WI38 (cell line): ENCODE measurements at regions not wholly inside any gene's neighbourhood (a gene's known extent, or its start where the extent isn't known, plus 50 kb on each side); places are given as distances from the start of the nearest gene placed in this dataset.

ENCODE experiments used
- H3K4me3 ChIP-seq: 2 replicates; pipeline ENCODE4 v1.5.1; 2011; ENCODE audit warnings: low read depth, mild to moderate bottlenecking, control low read depth, low read length
- TF ChIP-seq, protein P1 (sequence below): IDR thresholded peaks from 2 replicates; pipeline ENCODE4 v1.5.1; 2012; ENCODE audit warnings: low read depth, mild to moderate bottlenecking, control low read depth, low read length

DNA sequence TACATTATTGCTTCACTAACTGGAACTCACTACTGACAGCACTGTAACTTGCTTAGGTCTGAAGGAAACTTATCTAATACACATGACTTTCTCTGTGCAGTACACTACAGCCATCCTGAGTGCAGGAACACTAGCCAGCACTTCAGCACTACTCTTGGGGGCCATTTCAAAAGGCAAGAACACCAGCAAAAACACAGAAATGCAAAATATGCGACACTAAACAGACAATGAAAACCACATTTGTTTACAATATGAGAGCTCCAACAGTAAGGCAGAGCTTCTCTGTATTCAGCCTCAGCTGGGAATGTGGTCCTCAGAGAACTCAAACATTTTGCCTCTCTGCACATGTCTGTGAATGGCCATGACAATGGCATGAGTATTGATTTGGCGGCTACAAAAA is 109.6 kb downstream of the ARRDC4 start:
- TF ChIP-seq, protein P1, sequence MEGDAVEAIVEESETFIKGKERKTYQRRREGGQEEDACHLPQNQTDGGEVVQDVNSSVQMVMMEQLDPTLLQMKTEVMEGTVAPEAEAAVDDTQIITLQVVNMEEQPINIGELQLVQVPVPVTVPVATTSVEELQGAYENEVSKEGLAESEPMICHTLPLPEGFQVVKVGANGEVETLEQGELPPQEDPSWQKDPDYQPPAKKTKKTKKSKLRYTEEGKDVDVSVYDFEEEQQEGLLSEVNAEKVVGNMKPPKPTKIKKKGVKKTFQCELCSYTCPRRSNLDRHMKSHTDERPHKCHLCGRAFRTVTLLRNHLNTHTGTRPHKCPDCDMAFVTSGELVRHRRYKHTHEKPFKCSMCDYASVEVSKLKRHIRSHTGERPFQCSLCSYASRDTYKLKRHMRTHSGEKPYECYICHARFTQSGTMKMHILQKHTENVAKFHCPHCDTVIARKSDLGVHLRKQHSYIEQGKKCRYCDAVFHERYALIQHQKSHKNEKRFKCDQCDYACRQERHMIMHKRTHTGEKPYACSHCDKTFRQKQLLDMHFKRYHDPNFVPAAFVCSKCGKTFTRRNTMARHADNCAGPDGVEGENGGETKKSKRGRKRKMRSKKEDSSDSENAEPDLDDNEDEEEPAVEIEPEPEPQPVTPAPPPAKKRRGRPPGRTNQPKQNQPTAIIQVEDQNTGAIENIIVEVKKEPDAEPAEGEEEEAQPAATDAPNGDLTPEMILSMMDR, result no peak
- no peak overlapping the region for H3K4me3 ChIP-seq

DNA sequence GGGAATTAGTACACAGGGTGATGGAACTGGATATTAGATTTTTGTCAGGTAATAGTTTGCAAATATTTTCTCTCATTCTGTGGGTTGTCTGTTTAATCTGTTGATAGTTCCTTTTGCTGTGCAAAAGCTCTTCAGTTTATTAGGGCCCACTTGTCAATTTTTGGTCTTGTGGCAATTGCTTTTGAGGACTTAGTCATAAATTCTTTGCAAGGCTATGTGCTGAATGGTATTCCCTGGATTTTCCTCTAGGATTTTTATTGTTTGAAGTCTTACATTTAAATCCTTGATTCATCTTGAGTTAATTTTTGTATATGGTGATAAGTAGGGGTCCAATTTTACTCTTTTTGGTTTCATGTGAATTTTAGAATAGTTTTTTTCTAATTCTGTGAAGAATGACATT is 111.3 kb downstream of the ARRDC4 start:
- TF ChIP-seq, protein P1, result no peak
- H3K4me3 ChIP-seq, result no peak overlapping the region

DNA sequence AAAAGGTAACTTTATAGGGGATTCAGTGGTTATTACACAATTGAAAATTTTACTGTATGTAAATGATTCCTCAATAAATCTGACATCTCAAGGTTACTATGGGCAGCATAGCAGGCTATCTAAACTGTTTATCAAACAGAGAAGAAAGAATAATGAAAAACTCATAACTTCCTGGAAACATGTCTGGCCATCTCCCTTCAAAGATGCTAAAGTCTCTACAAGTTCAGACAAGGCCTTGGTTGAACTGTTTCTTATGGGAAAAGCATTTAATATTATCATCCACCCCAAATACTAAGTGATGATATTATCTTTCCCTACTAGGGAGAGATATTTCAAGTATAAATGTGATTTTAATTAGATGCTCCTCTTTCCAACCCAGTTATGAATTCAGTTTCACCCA is 114.9 kb downstream of the ARRDC4 start:
- TF ChIP-seq, protein P1, result no peak
- H3K4me3 ChIP-seq, result no peak overlapping the region

DNA sequence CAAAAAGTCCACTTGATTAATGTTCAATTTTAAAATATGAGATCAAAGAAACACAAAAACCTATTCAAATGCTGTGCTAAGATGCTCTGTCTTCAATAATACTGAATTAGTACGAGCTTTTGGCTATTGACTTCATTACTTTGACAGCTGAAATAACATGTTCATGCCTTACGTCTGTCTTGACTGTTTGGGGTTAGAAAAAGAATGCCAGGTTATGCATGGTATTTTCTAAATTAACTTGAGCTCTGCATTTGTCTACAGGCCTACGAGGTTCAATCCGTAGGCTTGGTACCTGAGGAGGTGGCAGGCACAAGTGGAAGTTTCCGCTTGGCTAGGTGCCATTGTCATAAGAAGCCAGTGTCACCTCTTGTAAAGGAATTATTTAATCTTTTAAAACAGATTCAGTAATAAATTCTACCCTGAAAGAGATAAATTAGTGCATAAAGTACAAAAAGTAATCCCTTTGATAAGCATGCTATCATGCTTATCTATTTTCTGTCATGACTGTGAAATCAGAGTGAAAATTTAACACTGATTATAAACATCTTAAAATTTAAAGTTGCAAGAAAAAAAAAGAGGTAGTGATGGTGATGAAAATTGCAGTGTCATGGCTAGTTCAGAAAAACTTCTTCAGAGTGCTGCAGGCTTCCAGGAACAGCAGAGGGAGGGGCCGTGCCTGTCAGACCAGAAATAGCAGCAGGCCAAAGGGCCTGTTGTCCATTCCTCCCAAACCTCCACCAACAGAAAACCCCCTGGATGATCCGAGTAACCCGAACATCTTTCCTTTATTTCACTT is 115.7 kb downstream of the ARRDC4 start:
- TF ChIP-seq, protein P1, result no peak
- no peak overlapping the region for H3K4me3 ChIP-seq

DNA sequence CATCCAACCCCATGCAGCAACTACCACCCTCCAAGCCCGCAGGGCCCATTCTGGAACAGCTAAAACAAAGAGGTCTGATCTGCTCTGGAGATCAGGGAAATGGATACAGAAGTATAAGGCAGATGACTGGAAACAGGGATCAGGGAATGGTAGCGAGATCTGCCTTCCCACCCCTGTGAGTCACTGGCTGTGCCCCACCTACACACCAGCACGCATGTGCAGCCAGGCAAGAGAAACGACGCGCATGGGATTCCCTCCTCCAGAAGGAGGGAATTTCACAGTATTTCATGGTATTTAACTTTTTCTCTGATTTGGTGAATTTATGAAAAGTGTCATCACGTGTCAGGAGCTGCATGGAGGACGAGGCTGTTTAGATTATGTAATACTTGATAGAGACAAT is 116.7 kb downstream of the ARRDC4 start:
- TF ChIP-seq, protein P1, result no peak
- H3K4me3 ChIP-seq, result no peak overlapping the region

DNA sequence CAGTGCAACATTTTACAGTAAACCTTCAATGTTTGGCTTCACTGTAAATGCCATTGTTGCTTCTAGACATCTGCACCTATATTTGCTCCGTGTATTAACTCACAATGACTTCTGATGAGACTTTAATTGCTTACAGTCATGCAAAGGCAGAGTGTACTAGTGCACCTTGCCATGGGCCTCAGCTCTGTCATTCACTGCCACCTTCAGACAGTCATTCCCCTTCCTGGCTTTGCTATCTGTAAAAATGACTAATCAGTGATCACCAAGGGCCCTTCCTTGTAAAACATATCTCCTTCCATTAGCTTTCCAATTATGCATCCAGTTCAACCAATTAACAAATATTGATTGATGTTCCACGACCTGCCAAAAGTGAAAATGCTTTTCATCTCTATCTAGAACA is 120.3 kb downstream of the ARRDC4 start:
- H3K4me3 ChIP-seq, result no peak overlapping the region
- TF ChIP-seq, protein P1, result no peak

DNA sequence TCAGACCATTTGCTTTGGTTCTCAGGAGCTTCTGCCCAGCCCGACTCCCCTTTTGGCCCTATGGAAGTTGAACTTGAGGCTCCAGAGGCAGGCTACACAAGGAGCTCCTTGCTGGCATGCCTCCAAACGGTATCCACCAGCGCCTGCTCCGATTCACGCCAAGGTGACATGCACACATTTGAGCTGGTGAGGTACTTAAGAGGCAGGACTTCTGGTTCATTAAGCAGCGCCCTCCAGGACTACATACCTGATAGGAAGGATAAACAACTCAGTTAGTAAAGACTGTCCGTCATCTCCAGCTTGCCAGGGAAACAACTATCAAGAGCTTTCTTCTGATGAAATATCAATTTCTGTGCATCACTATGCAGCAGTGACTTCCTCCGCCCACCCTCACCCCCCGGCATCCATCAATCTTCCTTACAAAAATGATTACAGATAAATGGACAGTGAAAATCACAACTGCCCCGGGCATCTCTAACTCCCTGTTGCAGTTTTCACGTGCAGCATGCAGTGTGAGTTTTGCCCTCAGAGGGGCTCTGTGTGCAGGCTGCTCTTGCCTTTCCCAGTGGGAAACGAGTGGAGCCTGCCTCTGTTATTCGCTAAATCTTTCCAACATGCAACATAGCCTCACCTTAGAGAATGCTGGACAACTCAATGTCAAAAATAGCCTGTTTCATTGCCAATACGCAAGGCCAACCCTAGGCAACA is 122.9 kb downstream of the ARRDC4 start:
- no peak overlapping the region for H3K4me3 ChIP-seq
- TF ChIP-seq, protein P1, result no peak
